Peyer's patch (tissue), 4 donors: ENCODE measurements at regions not wholly inside any gene's neighbourhood (a gene's known extent, or its start where the extent isn't known, plus 50 kb on each side); places are given as distances from the start of the nearest gene placed in this dataset.

Experiments
- CTCF ChIP-seq, 6 experiments: fragments of 450-650 bp in 4 of 6; fragments of 200-600 bp in 2 of 6; sonication (generic) in 1 of 6; IDR thresholded peaks; one replicate each; pipeline ENCODE4 v1.5.1; 2017 to 2019; ENCODE audit warnings: antibody characterized with exemption in 6 of 6, mild to moderate bottlenecking in 3 of 6, moderate library complexity in 1 of 6
- POLR2A ChIP-seq, 2 donors: fragments of 450-650 bp; IDR thresholded peaks; one replicate each; pipeline ENCODE4 v1.5.1; 2017; ENCODE audit warnings: antibody characterized with exemption in 2 of 2, mild to moderate bottlenecking in 2 of 2, moderate library complexity in 2 of 2

DNA sequence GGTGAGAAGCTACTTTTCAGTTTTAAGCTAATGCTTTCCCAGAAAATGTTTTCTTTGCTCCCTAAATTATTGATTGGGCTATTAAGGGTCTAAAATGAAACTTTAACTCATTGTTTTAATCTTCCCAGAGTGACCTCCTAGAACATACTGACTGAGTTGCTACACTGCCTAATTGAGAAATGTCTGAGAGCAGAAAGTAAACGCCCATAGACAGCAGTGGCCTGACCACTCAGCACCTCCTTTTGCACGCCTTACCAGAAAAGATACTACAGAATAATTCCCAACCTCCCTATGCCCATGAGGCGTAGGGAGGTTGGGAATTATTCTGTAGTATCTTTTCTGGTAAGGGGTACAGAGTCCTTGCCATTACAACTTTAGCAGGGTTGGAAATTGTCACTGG lies 381.8 kb upstream of the LCORL start:
- no peak for TF ChIP-seq CTCF (IDR thresholded peaks at IDR 0.05)
- TF ChIP-seq POLR2A (IDR thresholded peaks at IDR 0.05), result no peak
